GM12891 (cell line): ENCODE measurements at regions not wholly inside any gene's neighbourhood (a gene's known extent, or its start where the extent isn't known, plus 50 kb on each side); places are given as distances from the start of the nearest gene placed in this dataset.
"Not testable (repeated sequence)": the region's sequence is repeated elsewhere in the genome, so short reads cannot be mapped to it uniquely, and the experiment has no call there.

Experiments
- DNase-seq: peaks from one replicate; pipeline ENCODE4 v3.0.0; 2011; ENCODE audit warnings: low spot score; ENCODE audit not compliant: insufficient read length
- FAIRE-seq: peaks from 2 replicates; lab custom pipeline; 2011; peaks lifted over from hg19 to GRCh38; lab: Jason Lieb, UNC
- PAX5 ChIP-seq: IDR thresholded peaks from 2 replicates; pipeline ENCODE4 v1.6.1; 2011; ENCODE audit warnings: low read length, moderate library complexity, mild to moderate bottlenecking; ENCODE audit not compliant: insufficient read depth, severe bottlenecking
- POLR2A ChIP-seq: IDR thresholded peaks from 2 replicates; pipeline ENCODE4 v1.6.1; 2011; ENCODE audit warnings: low read depth, low read length, control low read depth
- POLR2AphosphoS5 ChIP-seq: IDR thresholded peaks from 2 replicates; pipeline ENCODE4 v1.6.1; 2011; ENCODE audit warnings: low read depth, low read length, control low read depth
- POU2F2 ChIP-seq: IDR thresholded peaks from 2 replicates; pipeline ENCODE4 v1.6.1; 2011; ENCODE audit warnings: low read depth, mild to moderate bottlenecking, control low read depth, low read length, moderate library complexity
- SPI1 ChIP-seq: IDR thresholded peaks from 2 replicates; pipeline ENCODE4 v1.6.1; 2011; ENCODE audit warnings: low read depth, low read length, control low read depth
- TAF1 ChIP-seq: IDR thresholded peaks from 2 replicates; pipeline ENCODE4 v1.6.1; 2011; ENCODE audit warnings: low read depth, low read length, control low read depth

- no peak for FAIRE-seq
- DNase-seq: no peak
- TF ChIP-seq TAF1 (no peak), SPI1 (no peak), POLR2A (no peak), POLR2AphosphoS5 (no peak), PAX5 (no peak)
Measured at GRCh38 chr4:60682901-60683300, 517.2 kb upstream of the ADGRL3 start.

DNA sequence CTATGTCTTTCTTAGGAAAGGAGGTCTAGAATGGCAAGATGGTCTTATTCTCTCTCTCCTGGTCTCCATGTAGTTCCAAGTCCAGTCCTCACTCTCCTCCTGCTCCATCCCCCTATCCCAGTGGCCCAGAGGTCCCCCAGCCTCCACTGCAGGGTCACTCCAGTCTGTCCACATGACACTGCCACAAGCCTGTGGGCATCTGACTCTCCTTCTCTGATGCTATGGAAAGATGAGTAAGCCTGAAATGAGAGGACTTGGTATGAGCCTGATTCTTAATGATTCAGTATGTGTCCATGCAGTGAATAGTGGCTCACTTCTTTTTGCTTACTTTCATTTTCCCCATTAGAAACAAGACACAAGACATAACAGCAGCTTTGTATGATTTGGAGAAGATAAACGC lies 516.8 kb upstream of the ADGRL3 start:
- DNase-seq (no peak), FAIRE-seq (no peak)
- TF ChIP-seq POLR2A (no peak), POU2F2 (no peak), TAF1 (no peak), POLR2AphosphoS5 (no peak), SPI1 (no peak), PAX5 (no peak)

DNA sequence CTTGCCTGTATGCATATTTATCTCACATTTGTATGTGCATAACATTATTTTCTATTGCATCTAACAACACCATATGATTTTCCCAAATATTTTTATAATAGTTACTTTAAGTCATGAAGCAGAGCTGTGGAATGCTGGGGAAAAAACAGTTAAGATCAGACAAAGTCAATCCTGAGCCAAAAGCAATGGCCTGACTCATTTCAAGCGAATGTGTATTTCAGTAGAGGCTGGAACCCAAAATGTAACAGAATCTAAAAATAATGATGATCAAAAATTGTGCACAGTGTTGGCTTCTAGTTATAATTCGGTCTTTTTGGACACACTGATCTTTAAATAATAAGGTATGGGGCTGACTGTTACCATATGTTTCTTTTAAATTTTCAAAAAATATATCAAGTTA lies 516.2 kb upstream of the ADGRL3 start:
- no peak for TF ChIP-seq POLR2AphosphoS5
- TF ChIP-seq PAX5: no peak
- TF ChIP-seq TAF1: no peak
- TF ChIP-seq SPI1: no peak
- no peak for TF ChIP-seq POU2F2
- no peak for TF ChIP-seq POLR2A
- no peak for FAIRE-seq
- no peak for DNase-seq

- not testable (repeated sequence) for FAIRE-seq, DNase-seq
Measured at GRCh38 chr4:60696062-60696461, 504.1 kb upstream of the ADGRL3 start.

DNA sequence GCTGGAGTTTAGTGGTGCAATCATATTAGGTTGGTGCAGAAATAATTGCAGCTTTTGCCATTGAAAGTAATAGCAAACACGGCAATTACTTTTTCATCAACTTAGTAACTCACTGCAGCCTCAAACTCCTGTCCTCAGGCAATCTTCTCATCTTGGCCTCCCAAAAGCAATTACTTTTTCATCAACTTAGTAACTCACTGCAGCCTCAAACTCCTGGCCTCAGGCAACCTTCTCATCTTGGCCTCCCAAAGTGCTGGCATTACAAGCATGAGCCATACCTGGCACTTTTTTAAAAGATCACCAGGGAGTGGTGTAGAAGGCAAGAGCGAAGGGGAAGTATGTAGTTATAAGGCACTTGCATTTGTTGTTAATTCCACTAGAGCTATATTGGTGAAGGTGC lies 491.1 kb upstream of the ADGRL3 start:
- no peak for DNase-seq
- no peak for TF ChIP-seq POLR2A
- no peak for TF ChIP-seq SPI1
- TF ChIP-seq TAF1: no peak
- TF ChIP-seq POLR2AphosphoS5: no peak
- FAIRE-seq: no peak

DNA sequence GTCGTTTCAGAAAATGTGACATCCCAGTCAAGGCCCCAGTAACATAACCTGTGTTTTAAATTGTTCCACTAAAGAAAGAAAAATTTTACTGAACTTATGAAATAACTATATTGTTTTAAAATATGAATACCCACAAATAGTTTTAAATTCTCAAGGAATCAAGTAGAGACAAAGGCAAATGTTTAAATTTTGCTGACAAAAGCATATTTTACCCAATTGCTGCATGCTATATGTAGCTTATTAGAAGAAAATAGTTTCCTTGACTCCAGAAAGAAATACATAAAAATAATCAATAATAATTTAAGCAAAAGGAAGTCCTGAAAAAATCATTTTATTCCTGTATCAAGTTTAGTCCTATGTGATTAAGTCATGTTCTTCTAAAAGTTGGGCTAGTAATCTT lies 481.3 kb upstream of the ADGRL3 start:
- DNase-seq (no peak), FAIRE-seq (no peak)
- TF ChIP-seq PAX5 (no peak), POLR2A (no peak), POLR2AphosphoS5 (no peak), POU2F2 (no peak), SPI1 (no peak), TAF1 (no peak)

- TF ChIP-seq SPI1: no peak
- TF ChIP-seq POU2F2: no peak
- no peak for TF ChIP-seq PAX5
- no peak for TF ChIP-seq POLR2A
- no peak for TF ChIP-seq TAF1
- DNase-seq (no peak), FAIRE-seq (no peak)
Measured at GRCh38 chr4:60721685-60722084, 478.4 kb upstream of the ADGRL3 start.

GRCh38 chr4:60723796-60724195 lies 476.3 kb upstream of the ADGRL3 start:
- DNase-seq: no peak
- no peak for TF ChIP-seq POU2F2
- TF ChIP-seq PAX5: no peak
- FAIRE-seq: no peak

DNA sequence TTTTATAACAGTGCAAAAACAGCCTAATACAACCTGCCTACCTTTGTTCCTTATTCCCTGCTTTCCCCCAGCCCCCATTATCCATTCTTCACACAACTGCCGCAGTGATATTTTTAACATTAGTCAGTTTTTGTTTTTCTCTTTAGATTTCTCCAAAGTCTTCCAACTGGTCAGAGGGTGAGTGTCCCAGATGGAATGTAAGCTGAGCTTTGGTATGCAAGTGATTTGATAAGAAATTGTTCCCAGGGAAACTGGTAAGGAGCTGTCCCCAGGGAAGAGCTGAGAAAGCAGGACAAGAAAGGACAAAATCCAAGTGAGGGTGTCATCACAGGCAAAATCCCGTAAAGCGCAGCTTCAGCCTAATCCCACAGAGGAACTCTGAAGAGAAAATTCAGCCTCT lies 475.5 kb upstream of the ADGRL3 start:
- no peak for DNase-seq
- no peak for FAIRE-seq
- TF ChIP-seq POLR2A (no peak), TAF1 (no peak)

DNA sequence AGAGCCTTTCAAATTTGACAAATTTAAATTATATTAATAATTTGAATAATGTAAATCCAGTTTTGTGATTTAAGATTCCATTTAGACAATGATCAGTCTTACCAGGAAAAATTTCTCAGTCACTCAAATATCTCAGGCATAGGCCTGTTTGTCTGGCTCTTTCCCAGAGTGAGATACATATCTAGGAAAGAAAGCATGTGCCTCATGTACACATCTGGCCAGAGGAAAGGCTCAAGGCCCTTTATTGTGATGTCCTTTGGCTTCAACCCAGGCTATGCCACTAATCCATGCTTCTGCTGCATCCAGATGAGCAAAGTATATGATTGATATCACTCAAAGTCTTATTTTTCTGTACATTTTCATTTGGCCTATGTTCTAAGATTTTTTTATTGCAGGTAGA lies 473.3 kb upstream of the ADGRL3 start:
- DNase-seq (no peak), FAIRE-seq (no peak)
- TF ChIP-seq POU2F2: no peak
- no peak for TF ChIP-seq POLR2A
- TF ChIP-seq SPI1: no peak
- no peak for TF ChIP-seq PAX5
- TF ChIP-seq TAF1: no peak
- TF ChIP-seq POLR2AphosphoS5: no peak

DNA sequence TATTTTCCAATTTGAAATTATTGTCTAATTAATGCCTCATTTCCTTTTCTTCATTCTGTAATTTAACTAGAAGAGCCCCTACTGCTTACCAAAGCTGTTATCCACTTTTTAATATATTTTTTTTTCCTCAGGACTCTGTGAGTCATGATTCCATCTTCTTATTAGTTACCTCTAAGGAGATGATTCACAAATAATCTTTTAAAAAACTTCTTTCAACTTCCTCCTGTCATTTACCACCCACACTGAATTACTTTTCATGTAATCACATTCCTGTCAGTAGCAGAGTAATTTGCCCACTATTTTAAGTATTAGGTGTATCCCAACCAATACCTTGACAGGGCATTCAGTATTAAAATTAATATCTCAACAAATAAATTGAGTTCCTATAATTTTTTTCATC lies 470.9 kb upstream of the ADGRL3 start:
- no peak for FAIRE-seq
- TF ChIP-seq POLR2A (no peak), TAF1 (no peak), PAX5 (no peak), POU2F2 (no peak), POLR2AphosphoS5 (no peak), SPI1 (no peak)
- no peak for DNase-seq

DNA sequence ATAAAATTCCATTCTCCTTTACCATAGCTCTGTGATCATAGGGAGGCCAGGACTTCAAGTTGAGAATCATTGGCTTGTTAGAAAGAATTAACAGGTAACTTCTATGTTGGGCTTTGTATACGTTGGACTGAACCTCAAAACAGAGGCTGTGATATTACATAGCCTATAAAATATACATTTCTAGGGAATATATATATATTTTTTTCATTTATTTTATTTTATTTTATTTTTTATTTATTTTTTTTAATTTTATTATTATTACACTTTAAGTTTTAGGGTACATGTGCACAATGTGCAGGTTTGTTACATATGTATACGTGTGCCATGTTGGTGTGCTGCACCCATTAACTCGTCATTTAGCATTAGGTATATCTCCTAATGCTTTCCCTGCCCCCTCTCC lies 470.4 kb upstream of the ADGRL3 start:
- not testable (repeated sequence) for FAIRE-seq, DNase-seq
